IMR-90 (cell line): ENCODE measurements at regions not wholly inside any gene's neighbourhood (a gene's known extent, or its start where the extent isn't known, plus 50 kb on each side); places are given as distances from the start of the nearest gene placed in this dataset.

ENCODE experiments used
- CTCF ChIP-seq: conservative IDR thresholded peaks from 2 replicates; pipeline ENCODE4 v1.5.1; 2012; ENCODE audit warnings: mild to moderate bottlenecking, low read depth, low read length, improper control_type of control experiment
- MAFK ChIP-seq: IDR thresholded peaks from 2 replicates; pipeline ENCODE4 v1.6.1; 2012; ENCODE audit warnings: low read depth, low read length, improper control_type of control experiment
- RAD21 ChIP-seq: IDR thresholded peaks from 2 replicates; pipeline ENCODE4 v1.6.1; 2012; ENCODE audit warnings: low read length, improper control_type of control experiment
- RFX5 ChIP-seq: IDR thresholded peaks from 2 replicates; pipeline ENCODE4 v1.8.0; 2012; ENCODE audit warnings: low read depth, mild to moderate bottlenecking, low read length, moderate library complexity
- USF2 ChIP-seq: fragments of 150-350 bp; IDR thresholded peaks from 2 replicates; pipeline ENCODE4 v1.6.1; 2017; ENCODE audit warnings: mild to moderate bottlenecking, antibody characterized with exemption, low read length, low read depth

- TF ChIP-seq CTCF (no peak), USF2 (no peak), RFX5 (no peak), MAFK (no peak), RAD21 (no peak)
Measured at GRCh38 chr14:30125322-30125979, 197.8 kb upstream of the PRKD1 start.
